Colonic mucosa (tissue), 4 donors: ENCODE measurements at regions not wholly inside any gene's neighbourhood (a gene's known extent, or its start where the extent isn't known, plus 50 kb on each side); places are given as distances from the start of the nearest gene placed in this dataset.

Experiments
- DNase-seq: peaks from one replicate; pipeline ENCODE4 v3.0.0-alpha.2; 2020
- H3K27ac ChIP-seq: fragments of 200-600 bp; one replicate; pipeline ENCODE4 v1.8.0; 2021
- H3K27me3 ChIP-seq: fragments of 200-600 bp; one replicate; pipeline ENCODE4 v1.8.0; 2021
- H3K36me3 ChIP-seq: fragments of 200-600 bp; one replicate; pipeline ENCODE4 v1.8.0; 2021
- H3K4me1 ChIP-seq: fragments of 200-600 bp; one replicate; pipeline ENCODE4 v1.8.0; 2021; ENCODE audit warnings: mild to moderate bottlenecking
- H3K4me3 ChIP-seq: fragments of 200-600 bp; one replicate; pipeline ENCODE4 v1.8.0; 2021
- H3K9ac ChIP-seq, 2 donors: one replicate each; pipeline ENCODE4 v1.7.0; 2013; ENCODE audit warnings: control low read depth in 2 of 2, low read depth in 2 of 2, low read length in 2 of 2
- H3K9me3 ChIP-seq: fragments of 200-600 bp; one replicate; pipeline ENCODE4 v1.8.0; 2021
- intact Hi-C: fragments of 100-400 bp; cut with DNase I; formaldehyde crosslinking; loops from one replicate; pipeline ENCODE4 v1.14.1; 2022
- TF ChIP-seq, protein P1 (sequence below): fragments of 200-600 bp; IDR thresholded peaks from one replicate; pipeline ENCODE4 v1.8.0; 2022; ENCODE audit warnings: antibody characterized with exemption, mild to moderate bottlenecking
- donor health status: healthy.
- donor health status: DM: no; HTN: no; CAD: no.
- donor health status: DM: no; HTN: no; CAD: no.

DNA sequence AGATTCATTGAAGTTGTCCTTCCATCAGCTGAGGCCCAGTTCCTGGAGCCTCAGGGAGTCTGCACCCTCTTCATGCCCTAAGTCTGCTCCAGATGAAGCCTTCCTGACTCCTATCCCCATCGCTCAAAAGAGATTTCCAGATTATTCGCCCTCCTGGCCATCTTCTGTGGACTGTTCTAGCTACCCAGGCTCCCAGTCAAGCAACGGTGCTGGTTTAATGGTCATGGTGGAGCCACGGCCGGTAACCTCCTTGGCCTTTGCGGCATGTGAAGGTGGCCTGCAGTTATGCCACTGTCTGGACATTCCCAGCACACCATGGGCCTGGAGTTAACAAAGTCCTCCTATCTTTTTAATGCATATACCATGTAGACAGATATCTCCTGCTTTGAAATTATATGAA, 140.1 kb upstream of the ASB18 start:
- DNase-seq = no peak
- intact Hi-C loops = no loop called here

GRCh38 chr2:236405357-236405756, 141.2 kb upstream of the ASB18 start:
- no peak for DNase-seq
- intact Hi-C loops = no loop called here
- TF ChIP-seq, protein P1, sequence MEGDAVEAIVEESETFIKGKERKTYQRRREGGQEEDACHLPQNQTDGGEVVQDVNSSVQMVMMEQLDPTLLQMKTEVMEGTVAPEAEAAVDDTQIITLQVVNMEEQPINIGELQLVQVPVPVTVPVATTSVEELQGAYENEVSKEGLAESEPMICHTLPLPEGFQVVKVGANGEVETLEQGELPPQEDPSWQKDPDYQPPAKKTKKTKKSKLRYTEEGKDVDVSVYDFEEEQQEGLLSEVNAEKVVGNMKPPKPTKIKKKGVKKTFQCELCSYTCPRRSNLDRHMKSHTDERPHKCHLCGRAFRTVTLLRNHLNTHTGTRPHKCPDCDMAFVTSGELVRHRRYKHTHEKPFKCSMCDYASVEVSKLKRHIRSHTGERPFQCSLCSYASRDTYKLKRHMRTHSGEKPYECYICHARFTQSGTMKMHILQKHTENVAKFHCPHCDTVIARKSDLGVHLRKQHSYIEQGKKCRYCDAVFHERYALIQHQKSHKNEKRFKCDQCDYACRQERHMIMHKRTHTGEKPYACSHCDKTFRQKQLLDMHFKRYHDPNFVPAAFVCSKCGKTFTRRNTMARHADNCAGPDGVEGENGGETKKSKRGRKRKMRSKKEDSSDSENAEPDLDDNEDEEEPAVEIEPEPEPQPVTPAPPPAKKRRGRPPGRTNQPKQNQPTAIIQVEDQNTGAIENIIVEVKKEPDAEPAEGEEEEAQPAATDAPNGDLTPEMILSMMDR = no peak

More for the DNA sequence above, 140.1 kb upstream of the ASB18 start:
- Histone ChIP-seq H3K27ac (no peak overlapping the region), H3K4me1 (no peaks in the 10 kb centered on the region), H3K9ac (no peak overlapping the region), H3K4me3 (no peak overlapping the region), H3K9me3 (no peaks in the 10 kb centered on the region), H3K36me3 (no peaks in the 10 kb centered on the region), H3K27me3 (no peaks in the 10 kb centered on the region)
- TF ChIP-seq, protein P1 = no peak

DNA sequence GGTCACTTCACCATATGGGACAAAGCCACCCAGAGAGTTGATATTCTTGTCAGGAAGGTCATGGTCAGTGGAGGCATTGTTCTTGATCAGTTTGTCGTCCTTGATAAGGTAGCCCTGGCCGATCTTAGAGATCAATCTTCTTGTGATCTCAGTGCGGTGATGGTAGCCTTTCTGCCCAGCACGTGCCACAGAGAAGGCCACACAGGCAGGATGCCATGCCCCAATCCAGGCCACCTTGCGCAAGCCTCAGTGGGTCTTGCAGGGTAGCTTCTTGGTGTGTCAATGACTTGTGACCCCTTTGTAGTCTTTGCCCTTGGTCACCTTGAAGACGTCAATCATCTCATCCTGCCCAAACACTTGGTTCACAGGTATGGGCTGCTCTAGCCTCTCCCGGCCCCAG, 143.9 kb upstream of the ASB18 start:
- TF ChIP-seq, protein P1 = no peak
- intact Hi-C loops = no loop called here

More at GRCh38 chr2:236405357-236405756, 141.2 kb upstream of the ASB18 start:
- no peaks in the 10 kb centered on the region for H3K27me3 ChIP-seq
- no peak overlapping the region for H3K27ac ChIP-seq
- H3K9me3 ChIP-seq = no peaks in the 10 kb centered on the region
- no peak overlapping the region for H3K9ac ChIP-seq
- H3K4me1 ChIP-seq = no peaks in the 10 kb centered on the region
- H3K4me3 ChIP-seq = no peak overlapping the region
- H3K36me3 ChIP-seq = no peaks in the 10 kb centered on the region

GRCh38 chr2:236408786-236409185, 144.6 kb upstream of the ASB18 start:
- H3K27me3 ChIP-seq = no peaks in the 10 kb centered on the region
- no peaks in the 10 kb centered on the region for H3K4me1 ChIP-seq
- no peak for DNase-seq
- no peak overlapping the region for H3K9ac ChIP-seq
- H3K9me3 ChIP-seq = no peaks in the 10 kb centered on the region
- no peak overlapping the region for H3K4me3 ChIP-seq
- intact Hi-C loops = no loop called here
- TF ChIP-seq, protein P1 = no peak
- no peaks in the 10 kb centered on the region for H3K36me3 ChIP-seq
- H3K27ac ChIP-seq = no peak overlapping the region

More for the DNA sequence above, 143.9 kb upstream of the ASB18 start:
- Histone ChIP-seq H3K9ac (no peak overlapping the region), H3K9me3 (no peaks in the 10 kb centered on the region), H3K27ac (no peak overlapping the region), H3K36me3 (no peaks in the 10 kb centered on the region), H3K4me3 (no peak overlapping the region), H3K27me3 (no peaks in the 10 kb centered on the region), H3K4me1 (no peaks in the 10 kb centered on the region)
- DNase-seq = no peak

DNA sequence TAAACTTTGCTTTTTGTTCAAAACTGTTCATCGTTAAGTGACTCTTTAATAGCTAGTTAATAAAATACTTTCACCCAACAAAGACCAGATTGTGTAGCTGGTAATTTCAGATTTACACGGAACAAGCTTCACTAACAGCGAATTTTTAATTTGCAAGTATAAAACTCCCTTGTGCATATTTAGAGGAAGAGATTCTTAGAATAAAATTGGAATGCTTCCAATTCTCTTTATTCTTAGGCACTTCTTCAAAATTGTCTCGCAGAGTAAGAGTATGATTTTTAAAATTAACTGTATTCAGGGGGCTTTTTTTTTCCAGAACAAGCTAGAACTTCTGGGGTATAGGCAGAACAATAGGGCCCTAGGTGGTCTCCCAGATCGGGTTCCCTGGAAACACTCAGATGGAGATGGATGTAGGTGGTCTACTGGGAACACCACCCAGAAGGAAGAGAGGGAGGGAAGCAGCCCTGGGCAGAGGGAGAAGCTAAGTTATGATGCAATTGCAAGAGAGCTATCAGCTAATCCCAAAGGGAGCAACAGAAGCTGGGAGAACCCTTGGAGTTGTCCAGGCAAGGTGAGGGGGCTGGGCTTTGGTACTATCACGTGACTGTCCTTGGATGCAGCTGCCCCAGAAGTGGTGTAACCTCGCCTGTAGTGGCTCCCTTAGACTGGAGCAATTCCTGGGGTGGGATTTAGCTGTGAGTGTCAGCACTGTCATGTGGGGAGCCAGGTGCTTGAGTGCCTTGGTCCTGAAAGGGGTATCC, 151.7 kb upstream of the ASB18 start:
- intact Hi-C loops = no loop called here

More for the DNA sequence above, 151.7 kb upstream of the ASB18 start:
- TF ChIP-seq, protein P1 = no peak
- no peak overlapping the region for H3K9ac ChIP-seq
- no peaks in the 10 kb centered on the region for H3K36me3 ChIP-seq
- H3K9me3 ChIP-seq = no peaks in the 10 kb centered on the region
- H3K27me3 ChIP-seq = no peaks in the 10 kb centered on the region
- no peak overlapping the region for H3K4me3 ChIP-seq
- DNase-seq = no peak
- H3K4me1 ChIP-seq = no peaks in the 10 kb centered on the region
- no peak overlapping the region for H3K27ac ChIP-seq
